ENCODE measurements at regions not wholly inside any gene's neighbourhood (a gene's known extent, or its start where the extent isn't known, plus 50 kb on each side); places are given as distances from the start of the nearest gene placed in this dataset.

GRCh38 chr20:4441191-4441590 lies 192.1 kb upstream of the ADRA1D start:
- TF ChIP-seq TARDBP (IDR thresholded peaks at IDR 0.05): no peak
- TF ChIP-seq ELF4 (IDR thresholded peaks at IDR 0.05): no peak
- TF ChIP-seq SP1 (IDR thresholded peaks at IDR 0.05): no peak
- TF ChIP-seq SUZ12 (IDR thresholded peaks at IDR 0.05): no peak
- no peak for TF ChIP-seq FOXK2 (IDR thresholded peaks at IDR 0.05)
- no peak for TF ChIP-seq ZNF384 (IDR thresholded peaks at IDR 0.05)
- TF ChIP-seq BHLHE40 (IDR thresholded peaks at IDR 0.05; ENCODE audit: borderline replicate concordance): no peak
